IMR-90 (cell line): ENCODE measurements at regions not wholly inside any gene's neighbourhood (a gene's known extent, or its start where the extent isn't known, plus 50 kb on each side); places are given as distances from the start of the nearest gene placed in this dataset.

Experiments used
- ATAC-seq: fragments of 200-7000 bp; cut with Tn5 transposase; 2 replicates; pipeline ENCODE4 v1.9.1; 2020; ENCODE audit warnings: low read depth, mild to moderate bottlenecking, moderate library complexity
- BruUV-seq: library from RNA; stranded (reverse); fragments of 400-500 nt; replicated peaks from 2 replicates; lab custom pipeline; 2021; lab: Mats Ljungman, UMichigan
- CTCF ChIA-PET: fragments of 300-600 bp; formaldehyde crosslinking; extraction: SDS; loops from one replicate; lab custom pipeline; 2021; ENCODE audit warnings: antibody characterized with exemption; lab: Yijun Ruan, JAX
- POLR2A ChIA-PET: fragments of 300-600 bp; sonication (Branson Sonifier 250); formaldehyde crosslinking; loops from one replicate; lab custom pipeline; 2022; ENCODE audit warnings: antibody characterized with exemption; ENCODE audit not compliant: unreplicated experiment; lab: Charles Lee
- DNase-seq: peaks from one replicate; pipeline ENCODE4 v3.0.0; 2013
- H2AFZ ChIP-seq: replicated peaks from 2 replicates; pipeline ENCODE3; 2013; ENCODE audit warnings: low read length, mild to moderate bottlenecking; ENCODE audit not compliant: poor library complexity
- H2AK5ac ChIP-seq: 2 replicates; pipeline ENCODE4 v1.6.1; 2013; ENCODE audit warnings: low read depth, low read length, inconsistent platforms
- H2AK9ac ChIP-seq: replicated peaks from 2 replicates; pipeline ENCODE3; 2013; ENCODE audit warnings: mild to moderate bottlenecking, low read depth, low read length, moderate library complexity; ENCODE audit not compliant: poor library complexity
- H2BK120ac ChIP-seq: 2 replicates; pipeline ENCODE4 v1.6.1; 2013; ENCODE audit warnings: low read depth, low read length, inconsistent platforms
- H2BK15ac ChIP-seq: 3 replicates; pipeline ENCODE4 v1.6.1; 2013; ENCODE audit warnings: low read depth, low read length, inconsistent platforms
- H2BK20ac ChIP-seq: 2 replicates; pipeline ENCODE4 v1.6.1; 2013; ENCODE audit warnings: low read depth, mild to moderate bottlenecking, inconsistent platforms, low read length, moderate library complexity
- H2BK5ac ChIP-seq: 2 replicates; pipeline ENCODE4 v1.6.1; 2013; ENCODE audit warnings: mild to moderate bottlenecking, low read depth, low read length, inconsistent platforms; ENCODE audit not compliant: poor library complexity, severe bottlenecking
- H3K14ac ChIP-seq: replicated peaks from 2 replicates; pipeline ENCODE4 v1.6.1; 2013; ENCODE audit warnings: low read depth, low read length, inconsistent platforms
- H3K18ac ChIP-seq: 2 replicates; pipeline ENCODE4 v1.6.1; 2013; ENCODE audit warnings: low read depth, low read length, control low read depth
- H3K23ac ChIP-seq: 2 replicates; pipeline ENCODE4 v1.6.1; 2013; ENCODE audit warnings: low read depth, low read length, inconsistent platforms
- H3K27ac ChIP-seq: 2 replicates; pipeline ENCODE4 v1.5.1; 2013; ENCODE audit warnings: mild to moderate bottlenecking, control low read depth, low read length; ENCODE audit not compliant: insufficient read depth
- H3K27me3 ChIP-seq: 2 replicates; pipeline ENCODE4 v1.6.1; 2013; ENCODE audit warnings: low read length; ENCODE audit not compliant: control insufficient read depth, insufficient read depth
- H3K36me3 ChIP-seq: 2 replicates; pipeline ENCODE4 v1.6.1; 2013; ENCODE audit warnings: low read length, mixed read lengths; ENCODE audit not compliant: control insufficient read depth, insufficient read depth
- H3K4ac ChIP-seq: 2 replicates; pipeline ENCODE4 v1.6.1; 2013; ENCODE audit warnings: low read depth, low read length, inconsistent platforms
- H3K4me1 ChIP-seq: 2 replicates; pipeline ENCODE4 v1.6.1; 2013; ENCODE audit warnings: low read length, mixed read lengths; ENCODE audit not compliant: control insufficient read depth, insufficient read depth
- H3K4me2 ChIP-seq: 2 replicates; pipeline ENCODE4 v1.6.1; 2013; ENCODE audit warnings: low read depth, mild to moderate bottlenecking, control low read depth, low read length, moderate library complexity
- H3K4me3 ChIP-seq: 2 replicates; pipeline ENCODE4 v1.5.1; 2013; ENCODE audit warnings: low read depth, mild to moderate bottlenecking, control low read depth, low read length, moderate library complexity; ENCODE audit not compliant: insufficient read depth
- H3K56ac ChIP-seq: 2 replicates; pipeline ENCODE4 v1.6.1; 2013; ENCODE audit warnings: low read length, inconsistent platforms; ENCODE audit not compliant: insufficient read depth; ENCODE audit errors: extremely low read depth
- H3K79me1 ChIP-seq, 2 experiments: 2 replicates each; pipeline ENCODE4 v1.6.1; 2013; ENCODE audit warnings: low read length in 2 of 2, inconsistent platforms in 1 of 2, low read depth in 1 of 2
- H3K9ac ChIP-seq: 2 replicates; pipeline ENCODE4 v1.6.1; 2013; ENCODE audit warnings: low read depth, low read length, control low read depth
- H3K9me1 ChIP-seq: 2 replicates; pipeline ENCODE4 v1.6.1; 2013; ENCODE audit warnings: low read length, inconsistent platforms; ENCODE audit not compliant: insufficient read depth
- H3K9me3 ChIP-seq: 2 replicates; pipeline ENCODE4 v1.6.1; 2013; ENCODE audit warnings: low read length; ENCODE audit not compliant: control insufficient read depth, insufficient read depth
- H4K20me1 ChIP-seq: 2 replicates; pipeline ENCODE4 v1.6.1; 2013; ENCODE audit warnings: low read length, inconsistent platforms; ENCODE audit not compliant: insufficient read depth
- H4K5ac ChIP-seq: 2 replicates; pipeline ENCODE4 v1.6.1; 2013; ENCODE audit warnings: mild to moderate bottlenecking, low read depth, low read length, control low read depth
- H4K8ac ChIP-seq, 2 experiments: 2 replicates each; pipeline ENCODE4 v1.6.1; 2013; ENCODE audit warnings: low read depth in 2 of 2, low read length in 2 of 2, control low read depth in 1 of 2, inconsistent platforms in 1 of 2
- H4K91ac ChIP-seq: 2 replicates; pipeline ENCODE4 v1.6.1; 2013; ENCODE audit warnings: low read depth, low read length, inconsistent platforms; ENCODE audit not compliant: insufficient read depth
- CEBPB ChIP-seq: IDR thresholded peaks from 2 replicates; pipeline ENCODE4 v1.6.1; 2012; ENCODE audit warnings: low read depth, low read length, improper control_type of control experiment
- CHD1 ChIP-seq: IDR thresholded peaks from 2 replicates; pipeline ENCODE4 v1.6.1; 2012; ENCODE audit warnings: low read depth, low read length, improper control_type of control experiment
- CTCF ChIP-seq: conservative IDR thresholded peaks from 2 replicates; pipeline ENCODE4 v1.5.1; 2012; ENCODE audit warnings: mild to moderate bottlenecking, low read depth, low read length, improper control_type of control experiment
- FOS ChIP-seq: fragments of 150-350 bp; IDR thresholded peaks from 2 replicates; pipeline ENCODE4 v1.6.1; 2016; ENCODE audit warnings: low read depth, low read length
- MXI1 ChIP-seq: IDR thresholded peaks from 2 replicates; pipeline ENCODE4 v1.6.1; 2012; ENCODE audit warnings: low read depth, mild to moderate bottlenecking, low read length, moderate library complexity, borderline replicate concordance
- POLR2A ChIP-seq: IDR thresholded peaks from 2 replicates; pipeline ENCODE4 v1.6.1; 2012; ENCODE audit warnings: mild to moderate bottlenecking, low read depth, low read length
- RCOR1 ChIP-seq: IDR thresholded peaks from 2 replicates; pipeline ENCODE4 v1.6.1; 2012; ENCODE audit warnings: mild to moderate bottlenecking, low read length, improper control_type of control experiment; ENCODE audit not compliant: insufficient replicate concordance
- RFX5 ChIP-seq: IDR thresholded peaks from 2 replicates; pipeline ENCODE4 v1.8.0; 2012; ENCODE audit warnings: low read depth, mild to moderate bottlenecking, low read length, moderate library complexity
- WGBS, 2 experiments: methylation state at CpG; one replicate each; pipeline versions ENCODE4 v1.1.5 to v1.1.7; 2013; ENCODE audit warnings: missing lambda C conversion rate in 2 of 2; ENCODE audit not compliant: insufficient read length in 1 of 2; ENCODE audit errors: extremely low coverage in 2 of 2; 5-methylcytosine and 5-hydroxymethylcytosine counted together
- dilution Hi-C: fragments of 300-500 bp; cut with HindIII; formaldehyde crosslinking; loops from one replicate; pipeline ENCODE4 v1.14.3; 2018; ENCODE audit warnings: low sequenced_read_pairs; ENCODE audit not compliant: unreplicated experiment
- in situ Hi-C: fragments of 300-500 bp; cut with MboI; formaldehyde crosslinking; loops from 3 replicates; pipeline ENCODE4 v1.14.3; 2019; ENCODE audit warnings: low sequenced_read_pairs, inconsistent platforms, mixed read lengths
- intact Hi-C: fragments of 100-400 bp; cut with micrococcal nuclease; formaldehyde crosslinking; loops from 2 replicates; pipeline ENCODE4 v1.10.0; 2022

- no TSS peak for BruUV-seq
- Histone ChIP-seq H3K9me1 (no peaks in the 10 kb centered on the region; the same call in 1 of the 2 replicates), H4K5ac (no peak overlapping the region), H2AFZ (no peak overlapping the region), H4K91ac (no peak overlapping the region), H2BK120ac (no peak overlapping the region), H2BK5ac (no peak overlapping the region), H2BK15ac (no peak overlapping the region), H2AK5ac (no peak overlapping the region), H2BK20ac (no peak overlapping the region), H3K4me2 (no peak overlapping the region), H3K56ac (no peak overlapping the region), H3K27me3 (no peaks in the 10 kb centered on the region), H3K18ac (no peak overlapping the region), H3K79me1 (no peaks in the 10 kb centered on the region), H3K9ac (no peak overlapping the region), H3K23ac (no peak overlapping the region), H3K27ac (no peak overlapping the region), H3K4ac (no peak overlapping the region), H3K14ac (no peak overlapping the region), H3K36me3 (no peaks in the 10 kb centered on the region), H4K20me1 (no peaks in the 10 kb centered on the region), H3K4me1 (no peaks in the 10 kb centered on the region), H3K4me3 (no peak overlapping the region), H3K9me3 (no peaks in the 10 kb centered on the region), H2AK9ac (no peak overlapping the region), H4K8ac (no peak overlapping the region)
- dilution Hi-C loops, result no loop called here
- ATAC-seq (no peak), DNase-seq (no peak)
- ChIA-PET CTCF (no interaction called here), POLR2A (no interaction called here)
- WGBS, 2 experiments, result 50% methylated on average over 1 of the region's 8 CpGs; no CpG with 5 or more reads in 1 of the 2 experiments
- intact Hi-C loops, result no loop called here
- TF ChIP-seq CTCF (no peak), RFX5 (no peak), CEBPB (no peak), MXI1 (no peak), RCOR1 (no peak), FOS (no peak), CHD1 (no peak), POLR2A (no peak)
- in situ Hi-C loops, result no loop called here
Observed at GRCh38 chr6:40695750-40696415, 108.7 kb upstream of the LRFN2 start.
